ENCODE measurements at regions not wholly inside any gene's neighbourhood (a gene's known extent, or its start where the extent isn't known, plus 50 kb on each side); places are given as distances from the start of the nearest gene placed in this dataset.
"Not testable (repeated sequence)": the region's sequence is repeated elsewhere in the genome, so short reads cannot be mapped to it uniquely, and the experiment has no call there.

DNA sequence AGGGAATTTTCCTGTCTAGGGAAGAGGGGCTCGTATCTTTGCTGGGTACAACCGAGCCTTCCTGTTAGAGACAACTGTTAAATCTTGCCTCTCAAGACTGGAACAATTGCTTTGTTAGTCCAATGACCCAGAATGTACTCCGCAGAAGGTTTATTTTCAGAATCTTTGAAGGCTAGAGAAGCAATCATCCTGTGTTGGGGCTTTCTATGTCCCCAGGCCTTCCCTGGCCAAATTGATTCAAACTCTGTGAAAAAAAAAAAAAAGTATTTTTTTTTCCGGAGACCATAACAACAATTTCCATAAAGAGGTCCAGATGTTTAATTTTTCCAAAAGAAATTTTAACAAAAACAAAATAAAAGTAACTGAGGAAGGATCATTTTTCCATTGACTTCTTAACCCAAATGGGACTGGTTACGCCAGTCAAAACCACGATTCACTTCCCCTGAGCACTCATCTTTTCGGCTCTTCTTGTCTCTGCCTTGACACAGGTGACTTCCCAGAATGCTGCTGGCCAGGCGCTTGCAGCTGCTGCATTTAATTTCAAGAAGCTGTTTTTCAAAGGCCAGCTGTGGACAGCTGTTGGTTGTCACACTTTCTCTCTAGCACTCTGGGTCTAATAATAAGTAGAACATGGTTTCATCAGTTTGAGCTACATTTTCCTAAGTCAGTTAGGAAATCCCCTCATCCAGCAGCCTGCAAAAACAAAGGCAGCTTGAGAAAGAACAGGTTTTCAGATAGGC lies 81.6 kb upstream of the MANSC4 start:
- no peak for DNase-seq

GRCh38 chr12:27859648-27860047 lies 79.6 kb upstream of the MANSC4 start:
- no peak for DNase-seq

DNA sequence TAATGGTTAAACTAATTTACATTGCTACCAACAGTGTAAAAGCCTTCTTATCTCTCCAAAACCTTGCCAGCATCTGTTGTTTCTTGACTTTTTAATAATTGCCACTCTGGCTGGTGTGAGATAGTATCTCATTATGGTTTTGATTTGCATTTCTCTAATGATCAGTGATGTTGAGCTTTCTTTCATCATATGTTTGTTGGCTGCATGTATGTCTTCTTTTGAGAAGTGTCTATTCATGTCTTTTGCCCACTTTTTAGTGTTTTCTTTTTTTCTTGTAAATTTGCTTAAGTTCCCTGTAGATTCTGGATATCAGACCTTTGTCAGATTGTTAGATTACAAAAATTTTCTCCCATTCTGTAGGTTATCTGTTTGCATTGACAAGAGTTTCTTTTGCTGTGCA lies 77.0 kb upstream of the MANSC4 start:
- DNase-seq: not testable (repeated sequence)

- no peak for DNase-seq
Measured at GRCh38 chr12:27852742-27853141, 72.7 kb upstream of the MANSC4 start.

Data from stimulated activated CD4-positive, alpha-beta T cell treated with anti-CD3 and anti-CD28 coated beads, Interleukin-4, amount 100 ng/mL, for 4 hours (primary cell).